ENCODE measurements at regions not wholly inside any gene's neighbourhood (a gene's known extent, or its start where the extent isn't known, plus 50 kb on each side); places are given as distances from the start of the nearest gene placed in this dataset.

DNA sequence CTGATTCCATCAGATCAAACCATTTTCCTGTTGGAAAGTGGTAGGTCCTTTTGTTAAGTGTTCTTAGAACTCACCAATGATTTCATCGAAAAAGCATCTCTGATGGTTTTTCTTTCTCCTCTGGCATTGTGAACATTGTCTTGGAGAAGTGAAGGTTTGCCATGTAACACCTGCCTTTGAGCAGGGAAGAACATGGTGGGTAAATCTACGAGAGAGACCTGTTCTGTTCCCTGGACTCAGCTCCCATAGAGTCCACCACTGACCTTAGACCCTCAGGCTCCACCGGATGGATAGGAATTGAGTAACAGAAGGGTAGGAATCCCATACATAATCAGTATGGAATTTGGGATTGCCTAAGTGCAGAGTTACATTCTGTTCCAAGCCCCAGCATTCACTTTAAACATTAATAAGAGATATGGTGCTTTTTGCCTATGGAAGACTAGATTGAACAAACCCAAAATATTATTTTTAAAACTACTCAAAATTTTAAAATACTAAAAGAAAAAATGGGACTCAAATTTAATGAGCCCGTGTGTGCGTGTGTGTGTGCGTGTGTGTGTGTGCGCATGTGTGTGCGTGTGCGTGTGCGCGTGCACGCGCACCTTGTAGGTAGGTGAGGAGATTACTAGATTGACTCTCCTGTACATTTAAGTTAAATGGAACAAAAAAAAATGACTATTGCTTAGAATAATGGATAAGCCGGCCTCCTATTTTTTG lies 92.0 kb downstream of the C9orf152 start:
- no peaks in the 10 kb centered on the region for H3K9me3 ChIP-seq (ENCODE audit: low read length)
- peak overlapping the region; percentile 52 for H3K27ac ChIP-seq (ENCODE audit: extremely low read length, insufficient read depth, low read length)
- peak; percentile 98 for ATAC-seq
- 80% methylated on average over 14 of the region's 14 CpGs for whole genome bisulfite sequencing (ENCODE audit: low lambda C conversion rate)
- DNase-seq (ENCODE audit: low spot score), result peak; percentile 92
- H2AFZ ChIP-seq (ENCODE audit: low read length), result no peak overlapping the region
- intact Hi-C loops (cut with micrococcal nuclease; ENCODE audit: unreplicated experiment) (loop anchor here (1.0 kb wide), 2 partner anchors 9 to 99 kb away; no protein-coding TSS in a partner anchor), in situ Hi-C loops (cut with HindIII; ENCODE audit: extremely low pct_ligation_motif_present, low pct_unique_long_range_greater_than_20kb) (no loop called here)
- H4K20me1 ChIP-seq (ENCODE audit: insufficient read depth, low read length), result no peaks in the 10 kb centered on the region
- FAIRE-seq, result peak; percentile 90
- CTCF ChIA-PET (ENCODE audit: low intra/inter-chr PET ratio, low total read pairs), result no interaction called here
- H3K4me2 ChIP-seq (ENCODE audit: low read depth, low read length), result peak overlapping the region; percentile 41
- no peaks in the 10 kb centered on the region for H3K27me3 ChIP-seq (ENCODE audit: control insufficient read depth in 1 of 2, insufficient read depth in 2 of 2, low read length in 2 of 2)
- TSS peak; percentile 80 for BruUV-seq (replicated peaks)
- H3K4me3 ChIP-seq (replicated peaks in 1 of 3; ENCODE audit: insufficient read depth in 1 of 3, low read depth in 2 of 3, low read length in 3 of 3), result no peak overlapping the region
- no peaks in the 10 kb centered on the region for H3K36me3 ChIP-seq (replicated peaks in 1 of 2; ENCODE audit: control insufficient read depth in 1 of 2, insufficient read depth in 2 of 2, low read length in 2 of 2)
- H3K79me2 ChIP-seq (ENCODE audit: insufficient read depth, low read length), result no peaks in the 10 kb centered on the region
- H3K9ac ChIP-seq (ENCODE audit: insufficient read depth, low read depth, low read length), result peak overlapping the region; percentile 16; the same call in 1 of the 2 replicates
- peaks cover 42% of the 10 kb centered on the region for H3K4me1 ChIP-seq (ENCODE audit: insufficient read depth, low read length)
- POLR2A ChIA-PET, result interaction anchor here (3.2 kb wide), 1 partner anchor 10 kb away, joined by 35 read pairs; no protein-coding TSS in a partner anchor
- TF ChIP-seq MED13 (CRISPR knock-in tag; IDR thresholded peaks at IDR 0.05), result no peak
- TF ChIP-seq HMGA1 (CRISPR knock-in tag; conservative IDR thresholded peaks at IDR 0.05), result no peak
- no peak for TF ChIP-seq ZBTB7A (CRISPR knock-in tag; IDR thresholded peaks at IDR 0.05)
- TF ChIP-seq, protein P1, sequence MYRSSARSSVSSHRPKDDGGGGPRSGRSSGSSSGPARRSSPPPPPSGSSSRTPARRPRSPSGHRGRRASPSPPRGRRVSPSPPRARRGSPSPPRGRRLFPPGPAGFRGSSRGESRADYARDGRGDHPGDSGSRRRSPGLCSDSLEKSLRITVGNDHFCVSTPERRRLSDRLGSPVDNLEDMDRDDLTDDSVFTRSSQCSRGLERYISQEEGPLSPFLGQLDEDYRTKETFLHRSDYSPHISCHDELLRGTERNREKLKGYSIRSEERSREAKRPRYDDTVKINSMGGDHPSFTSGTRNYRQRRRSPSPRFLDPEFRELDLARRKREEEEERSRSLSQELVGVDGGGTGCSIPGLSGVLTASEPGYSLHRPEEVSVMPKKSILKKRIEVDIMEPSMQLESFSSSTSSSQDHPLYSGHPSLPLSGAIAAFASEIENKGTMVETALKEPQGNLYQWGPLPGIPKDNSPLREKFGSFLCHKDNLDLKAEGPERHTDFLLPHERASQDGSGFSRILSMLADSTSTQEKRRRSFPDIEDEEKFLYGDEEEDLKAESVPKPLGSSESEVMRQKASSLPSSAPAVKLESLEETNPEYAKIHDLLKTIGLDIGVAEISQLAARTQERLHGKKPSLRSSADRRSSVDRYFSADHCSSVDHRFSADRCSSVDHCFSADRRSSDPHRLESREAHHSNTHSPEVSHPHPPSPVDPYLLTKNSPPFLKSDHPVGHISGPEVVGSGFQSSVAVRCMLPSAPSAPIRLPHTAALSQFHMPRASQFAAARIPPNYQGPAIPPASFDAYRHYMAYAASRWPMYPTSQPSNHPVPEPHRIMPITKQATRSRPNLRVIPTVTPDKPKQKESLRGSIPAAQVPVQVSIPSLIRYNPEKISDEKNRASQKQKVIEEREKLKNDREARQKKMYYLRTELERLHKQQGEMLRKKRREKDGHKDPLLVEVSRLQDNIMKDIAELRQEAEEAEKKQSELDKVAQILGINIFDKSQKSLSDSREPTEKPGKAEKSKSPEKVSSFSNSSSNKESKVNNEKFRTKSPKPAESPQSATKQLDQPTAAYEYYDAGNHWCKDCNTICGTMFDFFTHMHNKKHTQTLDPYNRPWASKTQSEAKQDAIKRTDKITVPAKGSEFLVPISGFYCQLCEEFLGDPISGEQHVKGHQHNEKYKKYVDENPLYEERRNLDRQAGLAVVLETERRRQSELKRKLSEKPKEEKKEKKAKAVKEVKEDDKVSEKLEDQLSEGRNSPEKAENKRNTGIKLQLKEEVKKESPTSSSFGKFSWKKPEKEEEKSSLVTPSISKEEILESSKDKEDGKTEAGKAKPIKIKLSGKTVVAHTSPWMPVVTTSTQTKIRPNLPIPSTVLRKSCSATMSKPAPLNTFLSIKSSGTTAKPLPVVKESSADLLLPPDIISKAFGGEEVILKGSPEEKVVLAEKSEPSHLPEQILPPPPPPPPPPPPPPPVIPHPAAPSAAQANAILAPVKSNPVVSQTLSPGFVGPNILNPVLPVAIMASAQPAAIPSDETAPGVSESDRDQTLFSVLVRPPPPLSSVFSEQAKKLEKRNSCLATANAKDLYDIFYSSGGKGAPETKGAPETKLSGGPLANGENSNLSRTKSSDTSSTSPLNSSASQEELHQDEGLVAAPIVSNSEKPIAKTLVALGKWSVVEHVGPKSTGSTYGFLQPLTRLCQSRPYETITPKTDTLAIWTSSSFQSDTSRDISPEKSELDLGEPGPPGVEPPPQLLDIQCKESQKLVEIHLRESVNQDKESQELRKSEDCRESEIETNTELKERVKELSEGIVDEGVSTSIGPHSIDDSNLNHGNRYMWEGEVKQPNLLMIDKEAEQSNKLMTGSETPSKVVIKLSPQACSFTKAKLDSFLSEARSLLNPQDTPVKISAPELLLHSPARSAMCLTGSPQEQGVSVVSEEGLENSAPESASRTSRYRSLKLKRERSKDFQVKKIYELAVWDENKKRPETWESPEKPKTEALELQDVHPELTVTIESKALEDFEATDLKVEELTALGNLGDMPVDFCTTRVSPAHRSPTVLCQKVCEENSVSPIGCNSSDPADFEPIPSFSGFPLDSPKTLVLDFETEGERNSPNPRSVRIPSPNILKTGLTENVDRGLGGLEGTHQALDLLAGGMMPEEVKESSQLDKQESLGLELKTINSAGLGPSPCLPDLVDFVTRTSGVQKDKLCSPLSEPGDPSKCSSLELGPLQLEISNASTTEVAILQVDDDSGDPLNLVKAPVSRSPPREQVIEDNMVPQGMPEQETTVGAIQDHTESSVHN (CRISPR knock-in tag; IDR thresholded peaks at IDR 0.05), result no peak
- TF ChIP-seq ARID2 (CRISPR knock-in tag; IDR thresholded peaks at IDR 0.05; ENCODE audit: borderline replicate concordance), result no peak
- TF ChIP-seq NCOR1 (IDR thresholded peaks at IDR 0.05; ENCODE audit: borderline replicate concordance, low read length), result peak; percentile 76; the same call in 1 of the 2 replicates
- no peak for TF ChIP-seq SP2 (CRISPR knock-in tag; IDR thresholded peaks at IDR 0.05)
- TF ChIP-seq ZNF644 (CRISPR knock-in tag; IDR thresholded peaks at IDR 0.05; ENCODE audit: low read depth), result peak; percentile 89
- TF ChIP-seq, protein P2, sequence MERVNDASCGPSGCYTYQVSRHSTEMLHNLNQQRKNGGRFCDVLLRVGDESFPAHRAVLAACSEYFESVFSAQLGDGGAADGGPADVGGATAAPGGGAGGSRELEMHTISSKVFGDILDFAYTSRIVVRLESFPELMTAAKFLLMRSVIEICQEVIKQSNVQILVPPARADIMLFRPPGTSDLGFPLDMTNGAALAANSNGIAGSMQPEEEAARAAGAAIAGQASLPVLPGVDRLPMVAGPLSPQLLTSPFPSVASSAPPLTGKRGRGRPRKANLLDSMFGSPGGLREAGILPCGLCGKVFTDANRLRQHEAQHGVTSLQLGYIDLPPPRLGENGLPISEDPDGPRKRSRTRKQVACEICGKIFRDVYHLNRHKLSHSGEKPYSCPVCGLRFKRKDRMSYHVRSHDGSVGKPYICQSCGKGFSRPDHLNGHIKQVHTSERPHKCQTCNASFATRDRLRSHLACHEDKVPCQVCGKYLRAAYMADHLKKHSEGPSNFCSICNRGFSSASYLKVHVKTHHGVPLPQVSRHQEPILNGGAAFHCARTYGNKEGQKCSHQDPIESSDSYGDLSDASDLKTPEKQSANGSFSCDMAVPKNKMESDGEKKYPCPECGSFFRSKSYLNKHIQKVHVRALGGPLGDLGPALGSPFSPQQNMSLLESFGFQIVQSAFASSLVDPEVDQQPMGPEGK (CRISPR knock-in tag; IDR thresholded peaks at IDR 0.05), result 0 out of 2 replicates have a peak, but pooled peaks have one; percentile 19
- TF ChIP-seq MTF1 (CRISPR knock-in tag; IDR thresholded peaks at IDR 0.05), result no peak
- TF ChIP-seq MLLT10 (CRISPR knock-in tag; IDR thresholded peaks at IDR 0.05), result no peak
- no peak for TF ChIP-seq ZNF263 (CRISPR knock-in tag; IDR thresholded peaks at IDR 0.05)
- no peak for TF ChIP-seq JUNB (CRISPR knock-in tag; IDR thresholded peaks at IDR 0.05; ENCODE audit: borderline replicate concordance)
- TF ChIP-seq, protein P3, sequence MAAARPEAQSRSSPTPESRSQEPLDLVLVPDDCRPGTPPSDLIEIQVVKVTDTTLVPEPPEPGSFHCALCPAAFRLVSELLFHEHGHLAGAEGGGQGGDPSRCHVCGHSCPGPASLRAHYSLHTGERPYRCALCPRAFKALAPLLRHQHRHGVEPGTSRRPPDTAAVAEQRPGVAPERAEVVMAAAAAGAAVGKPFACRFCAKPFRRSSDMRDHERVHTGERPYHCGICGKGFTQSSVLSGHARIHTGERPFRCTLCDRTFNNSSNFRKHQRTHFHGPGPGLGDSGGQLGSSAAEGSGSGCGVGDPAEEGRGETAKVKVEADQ (CRISPR knock-in tag; IDR thresholded peaks at IDR 0.05; ENCODE audit: borderline replicate concordance), result peak; percentile 63; the same call in 1 of the 2 replicates
